ENCODE measurements at regions not wholly inside any gene's neighbourhood (a gene's known extent, or its start where the extent isn't known, plus 50 kb on each side); places are given as distances from the start of the nearest gene placed in this dataset.

DNA sequence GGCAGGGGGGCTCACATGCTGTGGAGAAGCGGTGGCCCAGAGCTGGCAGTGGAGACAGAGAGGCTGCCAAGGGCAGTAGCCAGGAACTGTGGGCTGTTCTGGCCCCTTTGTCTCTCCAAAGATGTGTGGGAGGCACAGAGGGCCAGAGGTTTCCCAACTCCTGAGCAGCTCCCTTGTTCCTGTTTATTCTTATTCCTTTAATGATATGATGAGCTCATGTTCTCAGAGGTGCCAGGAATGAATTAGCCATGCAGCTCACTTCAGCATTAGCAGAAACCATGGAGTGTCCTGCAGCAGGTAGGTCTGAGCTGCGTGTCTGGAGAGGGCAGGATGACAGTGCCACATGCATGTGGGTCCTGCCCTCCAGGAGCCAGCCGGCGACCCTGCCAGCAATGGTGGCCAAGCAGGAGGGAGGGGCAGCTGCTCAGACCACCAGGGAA lies 77.9 kb upstream of the FZD7 start:
- TF ChIP-seq, protein P1, sequence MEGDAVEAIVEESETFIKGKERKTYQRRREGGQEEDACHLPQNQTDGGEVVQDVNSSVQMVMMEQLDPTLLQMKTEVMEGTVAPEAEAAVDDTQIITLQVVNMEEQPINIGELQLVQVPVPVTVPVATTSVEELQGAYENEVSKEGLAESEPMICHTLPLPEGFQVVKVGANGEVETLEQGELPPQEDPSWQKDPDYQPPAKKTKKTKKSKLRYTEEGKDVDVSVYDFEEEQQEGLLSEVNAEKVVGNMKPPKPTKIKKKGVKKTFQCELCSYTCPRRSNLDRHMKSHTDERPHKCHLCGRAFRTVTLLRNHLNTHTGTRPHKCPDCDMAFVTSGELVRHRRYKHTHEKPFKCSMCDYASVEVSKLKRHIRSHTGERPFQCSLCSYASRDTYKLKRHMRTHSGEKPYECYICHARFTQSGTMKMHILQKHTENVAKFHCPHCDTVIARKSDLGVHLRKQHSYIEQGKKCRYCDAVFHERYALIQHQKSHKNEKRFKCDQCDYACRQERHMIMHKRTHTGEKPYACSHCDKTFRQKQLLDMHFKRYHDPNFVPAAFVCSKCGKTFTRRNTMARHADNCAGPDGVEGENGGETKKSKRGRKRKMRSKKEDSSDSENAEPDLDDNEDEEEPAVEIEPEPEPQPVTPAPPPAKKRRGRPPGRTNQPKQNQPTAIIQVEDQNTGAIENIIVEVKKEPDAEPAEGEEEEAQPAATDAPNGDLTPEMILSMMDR (IDR thresholded peaks at IDR 0.05): no peak
- TF ChIP-seq POLR2A (IDR thresholded peaks at IDR 0.05): no peak
- peak in 1 of 2 donors; percentile 65 for TF ChIP-seq EP300 (IDR thresholded peaks at IDR 0.05)

Measured in tibial nerve (tissue), 4 donors.